ENCODE measurements at regions not wholly inside any gene's neighbourhood (a gene's known extent, or its start where the extent isn't known, plus 50 kb on each side); places are given as distances from the start of the nearest gene placed in this dataset.

DNA sequence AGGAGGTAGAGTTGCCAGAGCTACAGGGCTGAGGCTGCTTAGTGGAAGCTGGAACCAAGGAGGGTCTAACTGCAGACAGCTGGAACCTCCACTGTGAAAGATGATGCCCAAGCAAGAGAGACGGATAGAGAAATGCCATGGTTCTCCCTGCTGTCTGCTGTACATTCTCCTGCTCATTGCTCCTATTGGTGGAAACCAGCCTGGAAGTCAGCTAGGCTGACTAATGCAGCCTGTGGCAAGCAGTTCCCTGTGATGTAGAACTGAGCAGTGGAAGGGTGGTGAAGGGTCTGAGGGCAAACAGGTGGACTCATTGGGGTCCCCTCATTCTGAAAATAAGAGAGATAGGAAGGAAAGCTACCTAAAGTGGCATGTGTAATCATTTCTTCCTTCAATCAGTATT, 563.6 kb downstream of the SLC4A3 start:
- TF ChIP-seq EZH2 (IDR thresholded peaks at IDR 0.05; ENCODE audit: insufficient read depth, poor library complexity, severe bottlenecking) = no peak
- no peak for TF ChIP-seq EZH2phosphoT487 (IDR thresholded peaks at IDR 0.05; ENCODE audit: insufficient read depth, low read depth)
